Choroid plexus epithelial cell (primary cell): ENCODE measurements at regions not wholly inside any gene's neighbourhood (a gene's known extent, or its start where the extent isn't known, plus 50 kb on each side); places are given as distances from the start of the nearest gene placed in this dataset.

Source experiments
- DNase-seq: peaks from one replicate; pipeline ENCODE4 v3.0.0-alpha.2; 2010; ENCODE audit warnings: low read depth
- H3K4me3 ChIP-seq: 2 replicates; pipeline ENCODE4 v1.5.1; 2011; ENCODE audit warnings: low read depth, mild to moderate bottlenecking, control low read depth, low read length, moderate library complexity
- CTCF ChIP-seq: conservative IDR thresholded peaks from 2 replicates; pipeline ENCODE4 v1.5.1; 2011; ENCODE audit warnings: low read depth, mild to moderate bottlenecking, control low read depth, inconsistent platforms, low read length, moderate library complexity

GRCh38 chr6:133707456-133707855 is 181.5 kb upstream of the TCF21 start:
- no peak for TF ChIP-seq CTCF
- DNase-seq: peak; percentile 91
- H3K4me3 ChIP-seq: no peak overlapping the region

- no peak overlapping the region for H3K4me3 ChIP-seq
- TF ChIP-seq CTCF: no peak
- no peak for DNase-seq
Measured at GRCh38 chr6:133710826-133711225, 178.1 kb upstream of the TCF21 start.

- TF ChIP-seq CTCF: no peak
- DNase-seq: no peak
- no peak overlapping the region for H3K4me3 ChIP-seq
Measured at GRCh38 chr6:133715270-133715669, 173.6 kb upstream of the TCF21 start.

- peak; percentile 69 for DNase-seq
- no peak overlapping the region for H3K4me3 ChIP-seq
- TF ChIP-seq CTCF: no peak
Measured at GRCh38 chr6:133724726-133725125, 164.2 kb upstream of the TCF21 start.

- no peak for DNase-seq
- no peak overlapping the region for H3K4me3 ChIP-seq
- TF ChIP-seq CTCF: no peak
Measured at GRCh38 chr6:133726188-133726587, 162.7 kb upstream of the TCF21 start.

- DNase-seq: peak; percentile 26
- no peak for TF ChIP-seq CTCF
- no peak overlapping the region for H3K4me3 ChIP-seq
Measured at GRCh38 chr6:133730881-133731280, 158.0 kb upstream of the TCF21 start.

- H3K4me3 ChIP-seq: no peak overlapping the region
- no peak for DNase-seq
- no peak for TF ChIP-seq CTCF
Measured at GRCh38 chr6:133740218-133740617, 148.7 kb upstream of the TCF21 start.
